Midbrain (tissue), 1 donor: ENCODE measurements at regions not wholly inside any gene's neighbourhood (a gene's known extent, or its start where the extent isn't known, plus 50 kb on each side); places are given as distances from the start of the nearest gene placed in this dataset.

Source experiments
- DNase-seq: peaks from one replicate; lab custom pipeline; 2025; lab: John Stamatoyannopoulos, UW

DNA sequence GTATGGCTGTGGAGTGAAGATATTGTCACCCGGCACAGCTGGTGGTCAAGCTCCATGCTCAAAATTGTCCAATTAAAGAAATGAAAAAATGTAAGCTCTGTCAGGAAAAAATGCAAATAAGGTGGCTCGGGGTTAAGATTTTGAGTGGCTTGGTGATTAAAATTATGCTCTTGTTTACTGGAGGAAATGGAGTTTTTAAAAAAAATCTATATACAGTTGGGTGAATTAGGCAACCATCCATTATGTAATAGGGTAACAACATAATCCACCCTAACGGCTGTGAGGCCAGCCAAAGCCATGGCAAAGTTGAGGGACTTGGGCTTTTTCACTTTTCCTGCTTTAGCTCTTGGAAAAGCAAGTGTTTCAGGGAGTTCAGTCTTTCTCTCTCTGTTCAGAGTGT is 260.8 kb upstream of the HABP2 start:
- DNase-seq, result no peak

DNA sequence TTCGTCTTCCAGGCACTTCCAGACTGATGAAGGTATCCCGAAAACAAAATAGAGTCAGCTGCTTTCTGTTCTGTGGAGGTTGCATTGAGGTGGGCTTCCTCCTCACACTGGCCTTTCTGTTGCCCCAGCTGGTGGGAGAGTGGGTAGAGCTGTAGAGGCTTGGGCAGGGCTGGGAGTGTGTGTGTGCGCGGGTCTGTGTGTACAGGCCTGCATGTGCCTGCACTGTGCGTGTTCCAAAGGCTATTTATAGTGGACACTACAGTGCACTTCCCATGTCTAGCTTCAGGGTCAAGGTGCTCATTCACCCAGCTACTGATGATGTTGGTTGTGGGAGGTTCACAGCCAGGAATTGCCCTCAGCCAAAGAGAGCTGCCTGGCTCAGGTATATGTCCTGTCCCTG is 260.1 kb upstream of the HABP2 start:
- no peak for DNase-seq

GRCh38 chr10:113293167-113293566 is 259.7 kb upstream of the HABP2 start:
- DNase-seq, result no peak

- DNase-seq, result peak; percentile 75
Observed at GRCh38 chr10:113294868-113295267, 258.0 kb upstream of the HABP2 start.

GRCh38 chr10:113297226-113297625 is 255.6 kb upstream of the HABP2 start:
- DNase-seq, result no peak

DNA sequence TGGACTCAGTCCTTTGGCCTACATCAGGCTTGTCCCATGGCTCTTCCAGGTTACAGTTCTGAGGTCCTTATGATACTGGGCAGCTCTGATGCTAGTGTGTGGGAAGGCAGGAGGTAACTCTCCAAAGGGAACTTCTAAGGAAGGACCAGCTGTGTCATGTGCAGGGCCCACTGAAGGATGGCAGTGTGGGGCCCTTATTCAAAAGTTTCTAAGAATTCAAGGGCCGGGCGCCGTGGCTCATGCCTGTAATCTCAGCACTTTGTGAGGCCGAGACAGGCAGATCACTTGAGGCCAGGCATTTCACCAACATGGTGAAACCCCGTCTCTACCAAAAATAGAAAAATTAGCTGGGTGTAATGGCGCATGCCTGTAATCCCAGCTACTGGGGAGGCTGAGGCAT is 254.2 kb upstream of the HABP2 start:
- DNase-seq, result no peak

- no peak for DNase-seq
Observed at GRCh38 chr10:113300201-113300600, 252.7 kb upstream of the HABP2 start.

DNA sequence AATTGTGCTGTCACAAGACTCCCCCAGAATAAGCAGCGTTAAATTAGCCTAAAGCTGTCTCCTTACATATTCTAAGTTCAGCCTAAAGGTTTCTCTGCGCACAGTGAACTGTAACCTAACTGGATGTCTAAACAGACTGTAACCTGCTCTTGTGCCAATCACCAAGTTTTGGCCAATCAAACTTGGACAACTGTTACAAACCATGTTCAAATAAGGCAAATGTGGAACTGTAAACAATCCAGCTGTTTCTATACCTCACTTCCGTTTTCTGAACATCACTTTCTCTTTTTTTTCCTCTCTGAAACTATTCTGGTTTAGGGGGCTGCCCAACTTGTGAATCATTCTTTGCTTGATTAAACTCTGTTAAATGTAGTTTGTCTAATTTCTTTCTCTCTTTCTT is 252.2 kb upstream of the HABP2 start:
- no peak for DNase-seq

DNA sequence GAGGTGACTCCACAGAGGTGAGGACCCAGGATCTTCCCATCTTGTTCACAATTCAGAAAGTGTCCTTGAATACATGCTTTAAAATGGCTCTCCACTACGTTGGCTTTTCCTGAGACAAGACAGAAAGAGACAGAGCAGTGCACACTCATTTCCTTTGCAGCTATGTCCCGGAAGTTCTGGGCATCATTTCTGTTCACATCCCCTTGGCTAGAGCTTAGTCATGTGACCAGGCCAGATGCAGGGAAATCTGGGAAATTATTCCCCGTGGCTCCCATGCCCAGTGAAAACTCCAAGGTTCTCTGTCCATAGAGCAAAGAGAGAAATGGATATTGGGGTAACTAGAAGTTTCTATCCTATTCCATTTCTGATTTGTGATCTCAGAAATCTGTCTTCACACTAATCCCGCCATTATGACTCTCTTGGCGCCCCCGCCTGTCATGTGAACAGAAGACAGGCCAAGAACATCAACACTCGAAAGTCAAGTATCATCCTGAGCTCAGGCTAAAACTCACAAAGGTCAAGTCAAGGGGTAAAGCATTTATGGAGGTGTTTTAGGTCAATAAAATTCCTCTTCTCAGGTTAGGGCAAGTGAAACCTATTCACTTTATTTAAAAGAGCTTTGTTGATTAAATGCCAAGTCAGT is 251.4 kb upstream of the HABP2 start:
- no peak for DNase-seq

- no peak for DNase-seq
Observed at GRCh38 chr10:113302062-113302461, 250.8 kb upstream of the HABP2 start.

- DNase-seq, result no peak
Observed at GRCh38 chr10:113303544-113304146, 249.2 kb upstream of the HABP2 start.

DNA sequence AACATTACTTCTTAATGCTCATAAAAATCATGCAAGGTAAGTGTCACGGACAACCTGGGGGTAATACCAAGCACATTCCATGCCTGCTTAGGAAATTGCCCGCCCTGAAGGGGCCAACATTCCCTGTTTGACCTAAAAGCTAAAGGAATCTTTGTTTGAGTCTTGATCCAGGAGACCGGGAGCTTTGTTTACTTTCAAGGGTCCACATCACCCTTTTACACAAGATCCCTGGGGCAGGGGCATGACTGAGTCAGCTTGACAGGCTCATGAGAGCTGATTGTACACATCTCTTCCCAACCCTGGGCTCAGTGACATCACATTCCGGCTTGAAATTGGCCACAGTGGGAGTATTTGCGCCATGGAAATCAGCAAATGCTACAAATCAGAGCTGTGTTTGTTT is 248.1 kb upstream of the HABP2 start:
- no peak for DNase-seq

GRCh38 chr10:113305871-113306270 is 247.0 kb upstream of the HABP2 start:
- no peak for DNase-seq

- peak; percentile 74 for DNase-seq
Observed at GRCh38 chr10:113309791-113310190, 243.1 kb upstream of the HABP2 start.

DNA sequence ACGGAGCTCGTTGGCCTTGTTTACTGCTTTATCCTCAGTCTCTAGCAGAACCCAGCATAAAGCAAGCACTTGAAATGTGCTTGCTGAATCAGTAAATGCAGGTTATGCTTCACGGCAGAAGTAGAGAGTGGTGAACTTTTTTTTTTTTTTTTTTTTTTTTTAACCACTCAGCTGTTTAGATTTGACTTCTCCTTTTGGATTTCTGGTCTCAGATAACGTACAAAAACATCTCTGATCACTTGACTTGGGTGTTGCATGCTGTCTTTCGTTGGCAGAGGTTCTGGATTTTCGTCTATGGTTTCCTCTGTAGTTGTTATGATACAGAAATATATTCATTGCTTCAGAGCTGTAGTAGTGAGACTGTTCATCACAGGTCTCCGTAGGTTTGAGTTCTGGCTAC is 242.5 kb upstream of the HABP2 start:
- DNase-seq, result no peak

- DNase-seq, result no peak
Observed at GRCh38 chr10:113313048-113313602, 239.7 kb upstream of the HABP2 start.

GRCh38 chr10:113313722-113314121 is 239.1 kb upstream of the HABP2 start:
- DNase-seq, result no peak

DNA sequence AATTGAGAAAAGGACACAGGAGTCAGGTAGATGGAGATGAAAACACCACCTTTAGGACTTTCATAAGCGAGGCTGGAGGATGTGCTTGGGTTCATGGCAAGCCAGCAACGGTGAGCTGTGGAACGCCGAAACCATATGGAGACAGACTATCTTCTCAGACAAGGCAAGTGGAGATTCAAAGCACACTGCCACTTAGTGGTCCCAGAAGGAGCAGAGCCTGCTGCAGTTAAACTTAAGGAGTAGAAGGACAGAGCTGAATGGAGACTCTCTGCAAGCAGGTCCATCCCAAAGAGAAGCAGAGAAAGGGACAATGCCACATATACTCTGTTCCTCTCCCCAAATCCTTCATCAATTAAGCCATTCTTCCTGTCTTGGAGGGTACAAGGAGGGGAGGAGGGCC is 236.3 kb upstream of the HABP2 start:
- no peak for DNase-seq

- no peak for DNase-seq
Observed at GRCh38 chr10:113317489-113317888, 235.4 kb upstream of the HABP2 start.

GRCh38 chr10:113319479-113319878 is 233.4 kb upstream of the HABP2 start:
- no peak for DNase-seq

DNA sequence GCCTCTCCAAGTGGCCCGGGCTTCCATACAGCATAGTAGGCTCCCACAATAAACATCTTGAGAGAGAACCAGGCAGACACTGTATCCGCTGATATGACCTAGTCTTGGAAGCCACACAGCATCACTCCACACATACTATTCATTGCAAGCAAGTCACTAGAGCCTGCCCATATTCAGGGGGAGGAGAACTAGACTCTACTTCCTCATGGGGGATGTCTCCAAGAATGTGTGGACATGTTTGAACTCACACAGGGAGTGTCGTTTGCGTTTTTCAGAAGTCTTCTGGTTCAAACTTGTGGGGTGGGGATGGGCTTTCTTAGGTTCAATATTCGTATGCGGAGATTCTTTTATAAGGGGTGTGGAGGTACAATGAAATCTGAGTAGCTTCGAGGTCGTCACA is 232.6 kb upstream of the HABP2 start:
- DNase-seq, result no peak

DNA sequence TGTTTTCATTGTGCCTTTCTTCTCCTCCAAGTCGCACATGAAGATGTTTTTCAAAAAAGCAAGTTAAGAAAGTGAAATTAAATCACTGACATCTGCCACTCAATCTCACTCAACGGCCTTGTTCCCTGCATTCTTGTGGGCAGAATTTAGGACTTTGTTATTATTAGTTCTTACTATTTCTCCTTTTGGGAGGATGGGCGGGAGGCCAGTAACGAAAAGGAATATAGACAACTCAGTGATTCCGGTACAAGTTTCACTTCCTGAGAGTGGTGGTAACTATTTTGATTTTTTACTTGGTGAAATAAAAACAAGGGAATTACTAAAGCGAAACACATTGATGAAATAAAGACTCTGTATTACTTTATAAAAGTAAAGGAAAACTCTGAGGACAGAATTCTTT is 231.9 kb upstream of the HABP2 start:
- peak; percentile 16 for DNase-seq

GRCh38 chr10:113322843-113323242 is 230.0 kb upstream of the HABP2 start:
- peak; percentile 11 for DNase-seq

GRCh38 chr10:113323985-113324384 is 228.9 kb upstream of the HABP2 start:
- no peak for DNase-seq
